Transverse colon (tissue), 4 donors: ENCODE measurements at regions not wholly inside any gene's neighbourhood (a gene's known extent, or its start where the extent isn't known, plus 50 kb on each side); places are given as distances from the start of the nearest gene placed in this dataset.

Experiments
- POLR2AphosphoS5 ChIP-seq, 3 donors: sonication (generic); formaldehyde crosslinking; IDR thresholded peaks; one replicate each; pipeline ENCODE4 v1.6.1; 2016; ENCODE audit warnings: antibody characterized with exemption in 3 of 3
- TF ChIP-seq, protein P1 (sequence below), 5 experiments: fragments of 200-600 bp in 3 of 5; fragments of 450-650 bp in 2 of 5; sonication (generic) in 3 of 5; IDR thresholded peaks; 1 replicate in 2 of 5; 2 replicates in 3 of 5; pipeline ENCODE4 v1.5.1; 2016 to 2017; ENCODE audit warnings: antibody characterized with exemption in 5 of 5, inconsistent platforms in 3 of 5, mild to moderate bottlenecking in 2 of 5, moderate library complexity in 1 of 5

DNA sequence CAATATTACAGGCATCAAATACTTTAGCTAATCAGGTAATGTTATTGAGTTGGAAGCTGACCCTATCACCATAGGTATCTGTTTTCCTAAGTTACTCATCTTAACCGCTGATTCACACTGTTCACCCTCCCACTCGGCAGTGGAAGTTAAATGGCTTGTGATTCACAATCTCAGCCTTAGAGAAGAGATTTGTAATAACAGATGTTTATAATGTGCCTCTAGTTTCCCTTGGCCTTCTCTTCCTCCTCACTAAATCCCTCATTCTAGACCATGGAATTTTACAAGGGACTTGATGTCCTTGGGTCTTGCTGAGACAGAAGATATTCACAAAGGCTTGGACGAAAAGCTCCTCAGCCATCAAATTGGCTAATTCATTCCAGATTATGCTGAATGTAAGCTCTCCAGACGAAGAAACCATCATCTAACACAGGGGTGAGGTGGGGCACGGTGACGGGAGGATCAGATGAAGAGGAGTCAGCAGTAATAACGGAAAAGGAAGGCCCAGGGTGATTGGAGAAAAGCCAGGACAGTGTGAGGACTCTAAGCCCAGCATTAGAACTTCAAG lies 931.7 kb downstream of the MCTP2 start:
- TF ChIP-seq, protein P1, sequence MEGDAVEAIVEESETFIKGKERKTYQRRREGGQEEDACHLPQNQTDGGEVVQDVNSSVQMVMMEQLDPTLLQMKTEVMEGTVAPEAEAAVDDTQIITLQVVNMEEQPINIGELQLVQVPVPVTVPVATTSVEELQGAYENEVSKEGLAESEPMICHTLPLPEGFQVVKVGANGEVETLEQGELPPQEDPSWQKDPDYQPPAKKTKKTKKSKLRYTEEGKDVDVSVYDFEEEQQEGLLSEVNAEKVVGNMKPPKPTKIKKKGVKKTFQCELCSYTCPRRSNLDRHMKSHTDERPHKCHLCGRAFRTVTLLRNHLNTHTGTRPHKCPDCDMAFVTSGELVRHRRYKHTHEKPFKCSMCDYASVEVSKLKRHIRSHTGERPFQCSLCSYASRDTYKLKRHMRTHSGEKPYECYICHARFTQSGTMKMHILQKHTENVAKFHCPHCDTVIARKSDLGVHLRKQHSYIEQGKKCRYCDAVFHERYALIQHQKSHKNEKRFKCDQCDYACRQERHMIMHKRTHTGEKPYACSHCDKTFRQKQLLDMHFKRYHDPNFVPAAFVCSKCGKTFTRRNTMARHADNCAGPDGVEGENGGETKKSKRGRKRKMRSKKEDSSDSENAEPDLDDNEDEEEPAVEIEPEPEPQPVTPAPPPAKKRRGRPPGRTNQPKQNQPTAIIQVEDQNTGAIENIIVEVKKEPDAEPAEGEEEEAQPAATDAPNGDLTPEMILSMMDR (IDR thresholded peaks at IDR 0.05) = no peak
- peak in 1 of 3 donors; percentile 28 for TF ChIP-seq POLR2AphosphoS5 (IDR thresholded peaks at IDR 0.05)
